Stimulated activated CD8-positive, alpha-beta memory T cell treated with anti-CD3 and anti-CD28 coated beads, Interleukin-2, amount 100 ng/mL, for 1 hour (primary cell): ENCODE measurements at regions not wholly inside any gene's neighbourhood (a gene's known extent, or its start where the extent isn't known, plus 50 kb on each side); places are given as distances from the start of the nearest gene placed in this dataset.

Source experiments
- DNase-seq, 2 donors: peaks; one replicate each; pipeline ENCODE4 v3.0.0-alpha.2; 2020; ENCODE audit warnings: low read depth in 2 of 2

- no peak for DNase-seq
Measured at GRCh38 chr3:124091716-124092115, 99.8 kb upstream of the ROPN1 start.

GRCh38 chr3:124092811-124093210 lies 100.9 kb upstream of the ROPN1 start:
- DNase-seq = no peak

GRCh38 chr3:124094496-124094895 lies 102.6 kb upstream of the ROPN1 start:
- no peak for DNase-seq

- no peak for DNase-seq
Measured at GRCh38 chr3:124097362-124098131, 105.6 kb upstream of the ROPN1 start.

GRCh38 chr3:124101643-124102042 lies 109.7 kb upstream of the ROPN1 start:
- no peak for DNase-seq

GRCh38 chr3:124107104-124107890 lies 115.4 kb upstream of the ROPN1 start:
- DNase-seq = no peak

- DNase-seq = no peak
Measured at GRCh38 chr3:124108446-124108845, 116.5 kb upstream of the ROPN1 start.

GRCh38 chr3:124113485-124113884 lies 121.6 kb upstream of the ROPN1 start:
- DNase-seq = no peak

- no peak for DNase-seq
Measured at GRCh38 chr3:124115279-124115678, 123.4 kb upstream of the ROPN1 start.

GRCh38 chr3:124115956-124116355 lies 124.0 kb upstream of the ROPN1 start:
- DNase-seq = no peak

GRCh38 chr3:124116906-124117305 lies 125.0 kb upstream of the ROPN1 start:
- DNase-seq = no peak

- DNase-seq = no peak
Measured at GRCh38 chr3:124117486-124117885, 125.6 kb upstream of the ROPN1 start.

GRCh38 chr3:124118397-124118796 lies 126.5 kb upstream of the ROPN1 start:
- DNase-seq = no peak

GRCh38 chr3:124119056-124119716 lies 127.3 kb upstream of the ROPN1 start:
- no peak for DNase-seq

GRCh38 chr3:124121379-124122312 lies 129.7 kb upstream of the ROPN1 start:
- DNase-seq = no peak

- DNase-seq = no peak
Measured at GRCh38 chr3:124125315-124125714, 133.4 kb upstream of the ROPN1 start.

- no peak for DNase-seq
Measured at GRCh38 chr3:124126436-124127023, 134.6 kb upstream of the ROPN1 start.

GRCh38 chr3:124131158-124131557 lies 139.2 kb upstream of the ROPN1 start:
- DNase-seq = no peak

GRCh38 chr3:124131580-124131979 lies 139.7 kb upstream of the ROPN1 start:
- no peak for DNase-seq

GRCh38 chr3:124132813-124133212 lies 140.9 kb upstream of the ROPN1 start:
- DNase-seq = no peak

GRCh38 chr3:124133366-124133940 lies 141.5 kb upstream of the ROPN1 start:
- no peak for DNase-seq
